ENCODE measurements at regions not wholly inside any gene's neighbourhood (a gene's known extent, or its start where the extent isn't known, plus 50 kb on each side); places are given as distances from the start of the nearest gene placed in this dataset.

- CTCF ChIA-PET: no interaction called here
- no peak overlapping the region for H3K4me3 ChIP-seq (ENCODE audit: low read depth, low read length, poor library complexity, severe bottlenecking)
- no TSS peak for BruUV-seq (replicated peaks)
Observed at GRCh38 chr1:104953555-104953954, 1203.9 kb downstream of the AMY1C start.

GRCh38 chr1:104973516-104973915, 1223.8 kb downstream of the AMY1C start:
- no TSS peak for BruUV-seq (replicated peaks)
- no peaks in the 10 kb centered on the region for H3K36me3 ChIP-seq (ENCODE audit: insufficient read depth, low read length, poor library complexity, severe bottlenecking)
- ChIA-PET POLR2A (ENCODE audit: low non-redundant PET) (no interaction called here), CTCF (no interaction called here)
- no peak overlapping the region for H3K27ac ChIP-seq (ENCODE audit: low read depth, low read length, poor library complexity, severe bottlenecking)
- no peaks in the 10 kb centered on the region for H3K27me3 ChIP-seq (replicated peaks; ENCODE audit: insufficient read depth, low read depth, low read length, poor library complexity)
- H3K9me3 ChIP-seq (ENCODE audit: low read depth, low read length, poor library complexity, severe bottlenecking): no peaks in the 10 kb centered on the region
- no peak for DNase-seq (ENCODE audit: low spot score)
- H3K4me1 ChIP-seq (ENCODE audit: insufficient read depth, low read length, poor library complexity, severe bottlenecking): no peaks in the 10 kb centered on the region
- intact Hi-C loops (cut with micrococcal nuclease; ENCODE audit: unreplicated experiment): no loop called here
- TF ChIP-seq EZH2 (IDR thresholded peaks at IDR 0.05; ENCODE audit: borderline replicate concordance, low read depth, low read length, poor library complexity, severe bottlenecking) (no peak), CTCF (conservative IDR thresholded peaks at IDR 0.05; ENCODE audit: low read depth, low read length) (no peak)
- H3K4me3 ChIP-seq (ENCODE audit: low read depth, low read length, poor library complexity, severe bottlenecking): no peak overlapping the region

More at GRCh38 chr1:104953555-104953954, 1203.9 kb downstream of the AMY1C start:
- H3K9me3 ChIP-seq (ENCODE audit: low read depth, low read length, poor library complexity, severe bottlenecking): no peaks in the 10 kb centered on the region
- no peaks in the 10 kb centered on the region for H3K27me3 ChIP-seq (replicated peaks; ENCODE audit: insufficient read depth, low read depth, low read length, poor library complexity)
- intact Hi-C loops (cut with micrococcal nuclease; ENCODE audit: unreplicated experiment): no loop called here
- DNase-seq (ENCODE audit: low spot score): no peak
- TF ChIP-seq EZH2 (IDR thresholded peaks at IDR 0.05; ENCODE audit: borderline replicate concordance, low read depth, low read length, poor library complexity, severe bottlenecking) (no peak), CTCF (conservative IDR thresholded peaks at IDR 0.05; ENCODE audit: low read depth, low read length) (no peak)
- H3K27ac ChIP-seq (ENCODE audit: low read depth, low read length, poor library complexity, severe bottlenecking): no peak overlapping the region
- POLR2A ChIA-PET (ENCODE audit: low non-redundant PET): no interaction called here
- no peaks in the 10 kb centered on the region for H3K36me3 ChIP-seq (ENCODE audit: insufficient read depth, low read length, poor library complexity, severe bottlenecking)
- no peaks in the 10 kb centered on the region for H3K4me1 ChIP-seq (ENCODE audit: insufficient read depth, low read length, poor library complexity, severe bottlenecking)

DNA sequence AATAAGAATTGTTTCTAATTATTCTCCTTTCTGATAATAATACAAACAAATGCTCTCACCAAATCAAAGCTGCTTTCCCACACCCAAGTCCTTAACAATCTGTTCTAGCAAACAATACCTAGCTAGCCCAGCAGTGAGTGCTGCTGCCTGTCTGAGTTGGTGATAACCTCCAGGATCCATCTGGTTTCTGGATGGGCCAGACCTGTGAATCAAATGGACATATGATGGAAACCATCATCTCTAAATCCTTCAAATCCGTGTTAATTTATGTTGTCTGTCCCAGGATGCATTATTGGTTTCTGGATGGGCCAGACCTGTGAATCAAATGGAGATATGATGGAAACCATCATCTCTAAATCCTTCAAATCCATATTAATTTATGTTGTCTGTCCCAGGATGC, 1230.0 kb downstream of the AMY1C start:
- intact Hi-C loops (cut with micrococcal nuclease; ENCODE audit: unreplicated experiment): no loop called here
- no peak for DNase-seq (ENCODE audit: low spot score)
- TF ChIP-seq CTCF (conservative IDR thresholded peaks at IDR 0.05; ENCODE audit: low read depth, low read length) (no peak), EZH2 (IDR thresholded peaks at IDR 0.05; ENCODE audit: borderline replicate concordance, low read depth, low read length, poor library complexity, severe bottlenecking) (no peak)
- ChIA-PET CTCF (no interaction called here), POLR2A (ENCODE audit: low non-redundant PET) (no interaction called here)
- Histone ChIP-seq H3K4me3 (ENCODE audit: low read depth, low read length, poor library complexity, severe bottlenecking) (no peak overlapping the region), H3K27ac (ENCODE audit: low read depth, low read length, poor library complexity, severe bottlenecking) (no peak overlapping the region), H3K9me3 (ENCODE audit: low read depth, low read length, poor library complexity, severe bottlenecking) (peaks cover under 1% of the 10 kb centered on the region), H3K4me1 (ENCODE audit: insufficient read depth, low read length, poor library complexity, severe bottlenecking) (no peaks in the 10 kb centered on the region), H3K36me3 (ENCODE audit: insufficient read depth, low read length, poor library complexity, severe bottlenecking) (no peaks in the 10 kb centered on the region), H3K27me3 (replicated peaks; ENCODE audit: insufficient read depth, low read depth, low read length, poor library complexity) (no peaks in the 10 kb centered on the region)
- BruUV-seq (replicated peaks): no TSS peak

Data from A673 (cell line).